PC-9 (cell line): ENCODE measurements at regions not wholly inside any gene's neighbourhood (a gene's known extent, or its start where the extent isn't known, plus 50 kb on each side); places are given as distances from the start of the nearest gene placed in this dataset.

ENCODE experiments used
- CTCF ChIP-seq: fragments of 200-600 bp; sonication (generic); conservative IDR thresholded peaks from 2 replicates; pipeline ENCODE4 v1.6.1; 2017; ENCODE audit warnings: mixed run types, antibody characterized with exemption, mild to moderate bottlenecking, moderate library complexity
- EZH2 ChIP-seq: fragments of 200-600 bp; sonication (generic); IDR thresholded peaks from 2 replicates; pipeline ENCODE4 v1.8.0; 2017; ENCODE audit warnings: antibody characterized with exemption, low read depth

GRCh38 chr1:213761845-213762407, 225.8 kb upstream of the PROX1 start:
- TF ChIP-seq CTCF (no peak), EZH2 (no peak)
